Breast epithelium (tissue), 4 donors: ENCODE measurements at regions not wholly inside any gene's neighbourhood (a gene's known extent, or its start where the extent isn't known, plus 50 kb on each side); places are given as distances from the start of the nearest gene placed in this dataset.

Experiments used
- DNase-seq, 2 donors: peaks; one replicate each; pipeline ENCODE4 v3.0.0-alpha.2; 2019; ENCODE audit warnings: low spot score in 2 of 2
- H3K27ac ChIP-seq, 2 donors: fragments of 200-600 bp; sonication (generic) in 1 of 2; one replicate each; pipeline ENCODE4 v1.5.1; 2016 to 2019; ENCODE audit warnings: mild to moderate bottlenecking in 1 of 2
- H3K27me3 ChIP-seq, 2 donors: fragments of 200-600 bp; sonication (generic) in 1 of 2; one replicate each; pipeline versions ENCODE4 v1.5.1 to v1.6.0; 2017 to 2019; ENCODE audit warnings: control low read depth in 1 of 2, mild to moderate bottlenecking in 1 of 2
- H3K36me3 ChIP-seq: fragments of 200-600 bp; one replicate; pipeline ENCODE4 v1.5.1; 2019
- H3K4me1 ChIP-seq, 2 donors: fragments of 200-600 bp; sonication (generic); one replicate each; pipeline ENCODE4 v1.5.1; 2016 to 2019; ENCODE audit warnings: control low read depth in 1 of 2
- H3K4me3 ChIP-seq, 3 donors: fragments of 200-600 bp; sonication (generic); 1 replicate in 2 of 3; 2 replicates in 1 of 3; pipeline ENCODE4 v1.5.1; 2016 to 2019; ENCODE audit warnings: mild to moderate bottlenecking in 3 of 3, moderate library complexity in 2 of 3
- H3K9me3 ChIP-seq, 2 donors: fragments of 200-600 bp; sonication (generic) in 1 of 2; one replicate each; pipeline ENCODE4 v1.5.1; 2016 to 2019; ENCODE audit warnings: control low read depth in 1 of 2
- CTCF ChIP-seq, 3 donors: fragments of 450-650 bp; IDR thresholded peaks; one replicate each; pipeline ENCODE4 v1.5.1; 2016 to 2017; ENCODE audit warnings: antibody characterized with exemption in 3 of 3, mild to moderate bottlenecking in 3 of 3, moderate library complexity in 3 of 3
- POLR2A ChIP-seq: fragments of 450-650 bp; IDR thresholded peaks from one replicate; pipeline ENCODE4 v1.6.1; 2016; ENCODE audit warnings: antibody characterized with exemption, mild to moderate bottlenecking, moderate library complexity
- POLR2AphosphoS5 ChIP-seq, 3 donors: sonication (generic); formaldehyde crosslinking; IDR thresholded peaks; one replicate each; pipeline ENCODE4 v1.6.1; 2017; ENCODE audit warnings: antibody characterized with exemption in 3 of 3
- intact Hi-C: fragments of 100-400 bp; cut with DNase I; formaldehyde crosslinking; loops from one replicate; pipeline ENCODE4 v1.15.1; 2023; ENCODE audit warnings: low total_unique reads

GRCh38 chr2:6213056-6213780 is 521.0 kb downstream of the SOX11 start:
- H3K4me3 ChIP-seq, result no peak overlapping the region
- TF ChIP-seq CTCF (IDR thresholded peaks at IDR 0.05), result no peak
- TF ChIP-seq POLR2A, result no peak
- TF ChIP-seq POLR2AphosphoS5 (IDR thresholded peaks at IDR 0.05), result no peak
- H3K36me3 ChIP-seq, result no peaks in the 10 kb centered on the region
- H3K27ac ChIP-seq, result no peak overlapping the region
- intact Hi-C loops, result no loop called here
- DNase-seq, result no peak
- H3K27me3 ChIP-seq, result no peaks in the 10 kb centered on the region
- no peaks in the 10 kb centered on the region for H3K9me3 ChIP-seq
- no peaks in the 10 kb centered on the region for H3K4me1 ChIP-seq

GRCh38 chr2:6214471-6214870 is 522.3 kb downstream of the SOX11 start:
- Histone ChIP-seq H3K9me3 (no peaks in the 10 kb centered on the region), H3K27ac (no peak overlapping the region), H3K36me3 (no peaks in the 10 kb centered on the region), H3K4me3 (no peak overlapping the region), H3K4me1 (no peaks in the 10 kb centered on the region), H3K27me3 (no peaks in the 10 kb centered on the region)
- TF ChIP-seq POLR2AphosphoS5 (IDR thresholded peaks at IDR 0.05) (no peak), POLR2A (no peak), CTCF (IDR thresholded peaks at IDR 0.05) (no peak)
- intact Hi-C loops, result no loop called here
- no peak for DNase-seq

GRCh38 chr2:6215053-6215452 is 522.9 kb downstream of the SOX11 start:
- no peaks in the 10 kb centered on the region for H3K4me1 ChIP-seq
- TF ChIP-seq POLR2AphosphoS5 (IDR thresholded peaks at IDR 0.05), result no peak
- no peak for TF ChIP-seq POLR2A
- TF ChIP-seq CTCF (IDR thresholded peaks at IDR 0.05), result no peak
- no peak for DNase-seq
- H3K9me3 ChIP-seq, result no peaks in the 10 kb centered on the region
- H3K4me3 ChIP-seq, result no peak overlapping the region
- intact Hi-C loops, result no loop called here
- H3K36me3 ChIP-seq, result no peaks in the 10 kb centered on the region
- H3K27me3 ChIP-seq, result no peaks in the 10 kb centered on the region
- H3K27ac ChIP-seq, result no peak overlapping the region

GRCh38 chr2:6216234-6216633 is 524.0 kb downstream of the SOX11 start:
- H3K9me3 ChIP-seq, result no peaks in the 10 kb centered on the region
- H3K36me3 ChIP-seq, result no peaks in the 10 kb centered on the region
- no peaks in the 10 kb centered on the region for H3K4me1 ChIP-seq
- no peaks in the 10 kb centered on the region for H3K27me3 ChIP-seq
- H3K4me3 ChIP-seq, result no peak overlapping the region
- no peak for DNase-seq
- no peak overlapping the region for H3K27ac ChIP-seq
- TF ChIP-seq CTCF (IDR thresholded peaks at IDR 0.05) (no peak), POLR2AphosphoS5 (IDR thresholded peaks at IDR 0.05) (no peak), POLR2A (no peak)
- intact Hi-C loops, result no loop called here

GRCh38 chr2:6218926-6219325 is 526.7 kb downstream of the SOX11 start:
- Histone ChIP-seq H3K4me3 (no peak overlapping the region), H3K36me3 (no peaks in the 10 kb centered on the region), H3K9me3 (no peaks in the 10 kb centered on the region), H3K4me1 (no peaks in the 10 kb centered on the region), H3K27me3 (no peaks in the 10 kb centered on the region), H3K27ac (no peak overlapping the region)
- intact Hi-C loops, result no loop called here
- DNase-seq, result no peak
- TF ChIP-seq POLR2A (no peak), POLR2AphosphoS5 (IDR thresholded peaks at IDR 0.05) (no peak), CTCF (IDR thresholded peaks at IDR 0.05) (no peak)
